ENCODE measurements at regions not wholly inside any gene's neighbourhood (a gene's known extent, or its start where the extent isn't known, plus 50 kb on each side); places are given as distances from the start of the nearest gene placed in this dataset.

DNA sequence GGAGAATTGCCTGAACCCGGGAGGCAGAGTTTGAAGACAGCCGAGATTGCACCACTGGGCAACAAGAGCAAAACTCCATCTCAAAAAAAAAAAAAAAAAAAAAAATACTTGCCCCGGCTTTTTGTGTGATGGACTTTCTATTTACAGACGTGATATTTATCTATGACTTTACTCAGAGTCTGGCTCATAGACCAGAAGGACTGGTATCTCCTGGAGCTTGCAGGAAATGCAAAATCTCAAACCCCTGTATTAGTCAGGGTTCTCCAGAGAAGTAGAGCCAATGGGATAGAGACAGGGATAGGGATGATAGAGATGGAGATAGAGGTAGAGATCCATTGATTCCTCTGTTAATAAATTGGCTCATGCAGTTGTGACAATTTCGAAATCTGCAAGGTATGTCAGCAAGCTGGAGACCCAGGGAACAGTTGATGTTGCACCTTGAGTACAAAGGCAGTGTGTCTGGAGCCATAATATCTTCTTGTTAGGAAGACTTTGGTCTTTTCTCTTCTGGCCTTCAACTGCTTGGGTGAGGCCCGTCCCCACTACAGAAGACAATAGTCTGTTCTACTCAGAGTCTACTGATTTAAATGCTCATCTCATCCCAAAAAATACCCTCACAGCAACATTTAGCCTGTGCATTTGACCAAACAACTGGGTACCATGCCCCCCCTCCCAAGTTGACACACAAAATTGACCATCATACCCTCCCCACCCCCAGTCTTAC is 195.4 kb upstream of the MSX2 start:
- no peaks in the 10 kb centered on the region for H3K9me3 ChIP-seq (ENCODE audit: severe bottlenecking)
- no peak for ATAC-seq (ENCODE audit: low read depth)
- H3K4me3 ChIP-seq (ENCODE audit: severe bottlenecking) = no peak overlapping the region
- H3K4me1 ChIP-seq (ENCODE audit: insufficient read depth, poor library complexity, severe bottlenecking) = peaks cover 29% of the 10 kb centered on the region
- no peak overlapping the region for H3K27ac ChIP-seq (ENCODE audit: poor library complexity, severe bottlenecking)
- no peak for DNase-seq (ENCODE audit: low spot score)
- H3K36me3 ChIP-seq (ENCODE audit: low read depth) = no peaks in the 10 kb centered on the region
- TF ChIP-seq, protein P1, sequence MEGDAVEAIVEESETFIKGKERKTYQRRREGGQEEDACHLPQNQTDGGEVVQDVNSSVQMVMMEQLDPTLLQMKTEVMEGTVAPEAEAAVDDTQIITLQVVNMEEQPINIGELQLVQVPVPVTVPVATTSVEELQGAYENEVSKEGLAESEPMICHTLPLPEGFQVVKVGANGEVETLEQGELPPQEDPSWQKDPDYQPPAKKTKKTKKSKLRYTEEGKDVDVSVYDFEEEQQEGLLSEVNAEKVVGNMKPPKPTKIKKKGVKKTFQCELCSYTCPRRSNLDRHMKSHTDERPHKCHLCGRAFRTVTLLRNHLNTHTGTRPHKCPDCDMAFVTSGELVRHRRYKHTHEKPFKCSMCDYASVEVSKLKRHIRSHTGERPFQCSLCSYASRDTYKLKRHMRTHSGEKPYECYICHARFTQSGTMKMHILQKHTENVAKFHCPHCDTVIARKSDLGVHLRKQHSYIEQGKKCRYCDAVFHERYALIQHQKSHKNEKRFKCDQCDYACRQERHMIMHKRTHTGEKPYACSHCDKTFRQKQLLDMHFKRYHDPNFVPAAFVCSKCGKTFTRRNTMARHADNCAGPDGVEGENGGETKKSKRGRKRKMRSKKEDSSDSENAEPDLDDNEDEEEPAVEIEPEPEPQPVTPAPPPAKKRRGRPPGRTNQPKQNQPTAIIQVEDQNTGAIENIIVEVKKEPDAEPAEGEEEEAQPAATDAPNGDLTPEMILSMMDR (IDR thresholded peaks at IDR 0.05; ENCODE audit: poor library complexity, severe bottlenecking) = no peak
- H3K27me3 ChIP-seq (ENCODE audit: insufficient read depth, poor library complexity, severe bottlenecking) = no peaks in the 10 kb centered on the region

DNA sequence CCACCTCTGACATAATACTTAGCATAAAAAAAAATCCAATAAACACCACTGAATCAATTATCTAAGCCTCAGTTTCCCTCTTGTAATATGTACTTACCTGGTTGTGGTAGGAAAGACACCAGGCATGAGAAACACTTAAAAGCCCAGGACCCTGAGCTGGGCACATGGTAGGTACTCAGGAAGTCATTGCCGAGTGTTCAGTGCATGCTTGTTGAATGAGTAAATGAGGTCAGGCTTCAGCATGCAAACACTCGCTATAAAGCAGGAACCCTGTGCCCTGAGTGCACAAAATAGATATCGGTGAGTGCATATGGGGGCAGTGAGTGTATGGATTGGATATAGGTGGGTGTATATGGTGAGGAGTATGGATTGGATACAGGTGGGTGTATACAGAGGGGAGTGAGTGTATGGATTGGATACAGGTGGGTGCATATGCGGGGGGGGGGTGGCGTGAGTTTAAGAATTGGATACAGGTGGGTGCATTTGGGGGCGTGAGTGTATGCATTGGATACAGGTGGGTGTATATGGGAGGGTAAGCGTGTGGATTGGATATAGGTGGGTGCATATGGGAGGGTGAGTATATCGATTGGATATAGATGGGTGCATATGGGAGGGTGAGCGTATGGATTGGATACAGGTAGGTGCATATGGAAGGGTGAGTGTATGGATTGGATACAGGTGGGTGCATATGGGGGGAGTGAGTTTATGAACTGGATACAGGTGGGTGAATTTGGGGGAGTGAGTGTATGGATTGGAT is 194.3 kb upstream of the MSX2 start:
- TF ChIP-seq, protein P1 (IDR thresholded peaks at IDR 0.05; ENCODE audit: poor library complexity, severe bottlenecking) = no peak
- peaks cover 40% of the 10 kb centered on the region for H3K4me1 ChIP-seq (ENCODE audit: insufficient read depth, poor library complexity, severe bottlenecking)
- no peaks in the 10 kb centered on the region for H3K36me3 ChIP-seq (ENCODE audit: low read depth)
- H3K27me3 ChIP-seq (ENCODE audit: insufficient read depth, poor library complexity, severe bottlenecking) = no peaks in the 10 kb centered on the region
- no peak overlapping the region for H3K4me3 ChIP-seq (ENCODE audit: severe bottlenecking)
- no peaks in the 10 kb centered on the region for H3K9me3 ChIP-seq (ENCODE audit: severe bottlenecking)
- ATAC-seq (ENCODE audit: low read depth) (no peak), DNase-seq (ENCODE audit: low spot score) (no peak)
- no peak overlapping the region for H3K27ac ChIP-seq (ENCODE audit: poor library complexity, severe bottlenecking)

DNA sequence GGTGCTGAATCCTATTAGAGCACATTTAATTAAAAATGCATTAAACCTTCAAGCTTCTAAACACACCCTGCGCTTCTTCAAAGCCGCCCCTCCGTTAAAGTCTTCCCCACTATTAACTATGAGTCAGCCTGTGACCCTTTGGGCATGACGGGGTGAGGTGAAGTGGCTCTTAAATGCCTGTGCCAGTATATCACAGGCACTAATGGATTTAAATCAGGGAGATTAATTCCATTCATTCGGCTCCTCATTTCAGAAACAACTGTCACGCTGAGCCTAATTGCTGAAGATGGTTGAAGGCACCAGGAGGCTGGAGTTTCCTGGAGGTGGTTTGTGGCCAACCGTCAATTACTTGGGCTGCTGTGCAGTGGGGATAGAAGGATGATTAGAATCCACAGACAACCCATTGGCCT is 192.6 kb upstream of the MSX2 start:
- DNase-seq (ENCODE audit: low spot score) (no peak), ATAC-seq (ENCODE audit: low read depth) (no peak)
- H3K27me3 ChIP-seq (ENCODE audit: insufficient read depth, poor library complexity, severe bottlenecking) = no peaks in the 10 kb centered on the region

DNA sequence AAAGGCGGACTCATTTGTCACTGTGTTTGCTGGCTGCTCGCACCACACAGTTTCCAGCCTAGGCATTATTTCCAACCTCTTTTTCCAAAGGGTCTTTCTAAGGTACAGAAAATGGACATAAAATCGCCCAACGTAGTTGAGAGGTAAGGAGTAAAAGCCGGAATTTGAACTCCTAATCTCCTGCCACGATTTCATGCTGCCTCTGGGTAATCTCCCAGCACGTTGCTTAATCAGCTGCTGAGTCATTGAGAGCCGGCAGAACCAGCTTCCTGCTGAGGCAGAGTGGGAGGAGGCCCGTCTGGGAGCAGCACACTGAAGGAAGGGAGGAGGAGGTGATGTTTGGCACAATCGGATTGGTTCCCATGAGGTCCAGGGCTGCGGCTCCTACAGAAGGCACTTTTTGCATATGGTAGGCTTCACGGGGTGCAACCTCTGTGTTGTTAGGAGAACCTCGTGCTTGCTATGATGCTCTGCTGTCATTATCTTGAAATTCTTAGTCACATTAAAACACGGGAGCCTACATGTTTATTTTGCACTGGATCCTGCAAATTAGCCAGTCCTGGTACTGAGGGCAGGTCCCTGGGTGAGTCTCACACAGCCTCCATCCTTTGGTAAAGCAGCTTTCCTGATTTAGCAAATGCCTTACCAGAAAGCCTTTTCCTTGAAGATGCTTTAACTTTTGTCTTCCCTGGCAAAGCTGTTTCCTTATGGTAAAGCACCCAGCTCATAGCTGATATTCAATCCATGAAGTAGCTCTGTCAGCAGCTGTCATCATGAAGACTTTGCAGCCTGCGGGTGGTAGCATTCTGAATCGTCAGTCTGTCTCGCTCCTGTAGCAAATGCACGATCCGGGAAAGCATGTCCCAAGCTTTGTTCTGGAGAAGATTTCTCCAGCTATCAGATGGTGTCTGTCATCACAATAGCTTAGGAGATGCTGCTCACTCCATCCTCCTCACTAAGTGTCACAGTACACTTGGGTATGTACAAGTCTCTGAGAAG is 191.6 kb upstream of the MSX2 start:
- H3K27ac ChIP-seq (ENCODE audit: poor library complexity, severe bottlenecking) = peak overlapping the region; percentile 84
- TF ChIP-seq, protein P1 (IDR thresholded peaks at IDR 0.05; ENCODE audit: poor library complexity, severe bottlenecking) = no peak
- H3K4me3 ChIP-seq (ENCODE audit: severe bottlenecking) = no peak overlapping the region
- no peaks in the 10 kb centered on the region for H3K9me3 ChIP-seq (ENCODE audit: severe bottlenecking)
- H3K4me1 ChIP-seq (ENCODE audit: insufficient read depth, poor library complexity, severe bottlenecking) = peaks cover 54% of the 10 kb centered on the region
- ATAC-seq (ENCODE audit: low read depth) (peak; percentile 74), DNase-seq (ENCODE audit: low spot score) (peak; percentile 97)
- no peaks in the 10 kb centered on the region for H3K27me3 ChIP-seq (ENCODE audit: insufficient read depth, poor library complexity, severe bottlenecking)
- H3K36me3 ChIP-seq (ENCODE audit: low read depth) = no peaks in the 10 kb centered on the region

More for the DNA sequence above, 192.6 kb upstream of the MSX2 start:
- Histone ChIP-seq H3K9me3 (ENCODE audit: severe bottlenecking) (no peaks in the 10 kb centered on the region), H3K36me3 (ENCODE audit: low read depth) (no peaks in the 10 kb centered on the region), H3K27ac (ENCODE audit: poor library complexity, severe bottlenecking) (peak overlapping the region; percentile 84), H3K4me3 (ENCODE audit: severe bottlenecking) (no peak overlapping the region), H3K4me1 (ENCODE audit: insufficient read depth, poor library complexity, severe bottlenecking) (peaks cover 54% of the 10 kb centered on the region)
- TF ChIP-seq, protein P1 (IDR thresholded peaks at IDR 0.05; ENCODE audit: poor library complexity, severe bottlenecking) = no peak

Measured in RWPE2 (cell line).